Cardiac muscle cell (in vitro differentiated cells and primary cell): ENCODE measurements at regions not wholly inside any gene's neighbourhood (a gene's known extent, or its start where the extent isn't known, plus 50 kb on each side); places are given as distances from the start of the nearest gene placed in this dataset.

Experiments used
- DNase-seq, 2 donors: peaks; one replicate each; pipeline versions ENCODE4 v3.0.0 to v3.0.0-alpha.2; 2010 to 2017; ENCODE audit warnings: low read depth in 1 of 2, low spot score in 1 of 2
- H3K27ac ChIP-seq: fragments of 200-600 bp; sonication (generic); 2 replicates; pipeline ENCODE4 v1.5.1; 2016
- H3K27me3 ChIP-seq: fragments of 200-600 bp; sonication (generic); 2 replicates; pipeline ENCODE4 v1.6.0; 2016; ENCODE audit warnings: control low read depth
- H3K36me3 ChIP-seq: fragments of 200-600 bp; sonication (generic); 2 replicates; pipeline ENCODE4 v1.5.1; 2016; ENCODE audit warnings: control low read depth
- H3K4me1 ChIP-seq: fragments of 200-600 bp; sonication (generic); 2 replicates; pipeline ENCODE4 v1.8.1; 2017; ENCODE audit warnings: low read depth, mild to moderate bottlenecking, mixed run types
- H3K4me3 ChIP-seq: fragments of 200-600 bp; sonication (generic); 2 replicates; pipeline ENCODE4 v1.5.1; 2016; ENCODE audit warnings: mild to moderate bottlenecking
- H3K9me3 ChIP-seq: fragments of 200-600 bp; sonication (generic); 2 replicates; pipeline ENCODE4 v1.5.1; 2017; ENCODE audit warnings: low read depth, mild to moderate bottlenecking, control low read depth
- TF ChIP-seq, protein P1 (sequence below): IDR thresholded peaks from 2 replicates; pipeline ENCODE4 v1.5.1; 2012; ENCODE audit warnings: low read depth, mild to moderate bottlenecking, low read length

GRCh38 chr11:97656356-97656755 lies 1266.5 kb downstream of the JRKL start:
- Histone ChIP-seq H3K9me3 (no peaks in the 10 kb centered on the region), H3K27ac (no peak overlapping the region), H3K4me3 (no peak overlapping the region), H3K27me3 (no peaks in the 10 kb centered on the region), H3K4me1 (no peaks in the 10 kb centered on the region), H3K36me3 (no peaks in the 10 kb centered on the region)
- DNase-seq = no peak
- TF ChIP-seq, protein P1, sequence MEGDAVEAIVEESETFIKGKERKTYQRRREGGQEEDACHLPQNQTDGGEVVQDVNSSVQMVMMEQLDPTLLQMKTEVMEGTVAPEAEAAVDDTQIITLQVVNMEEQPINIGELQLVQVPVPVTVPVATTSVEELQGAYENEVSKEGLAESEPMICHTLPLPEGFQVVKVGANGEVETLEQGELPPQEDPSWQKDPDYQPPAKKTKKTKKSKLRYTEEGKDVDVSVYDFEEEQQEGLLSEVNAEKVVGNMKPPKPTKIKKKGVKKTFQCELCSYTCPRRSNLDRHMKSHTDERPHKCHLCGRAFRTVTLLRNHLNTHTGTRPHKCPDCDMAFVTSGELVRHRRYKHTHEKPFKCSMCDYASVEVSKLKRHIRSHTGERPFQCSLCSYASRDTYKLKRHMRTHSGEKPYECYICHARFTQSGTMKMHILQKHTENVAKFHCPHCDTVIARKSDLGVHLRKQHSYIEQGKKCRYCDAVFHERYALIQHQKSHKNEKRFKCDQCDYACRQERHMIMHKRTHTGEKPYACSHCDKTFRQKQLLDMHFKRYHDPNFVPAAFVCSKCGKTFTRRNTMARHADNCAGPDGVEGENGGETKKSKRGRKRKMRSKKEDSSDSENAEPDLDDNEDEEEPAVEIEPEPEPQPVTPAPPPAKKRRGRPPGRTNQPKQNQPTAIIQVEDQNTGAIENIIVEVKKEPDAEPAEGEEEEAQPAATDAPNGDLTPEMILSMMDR = no peak

GRCh38 chr11:97657852-97658251 lies 1268.0 kb downstream of the JRKL start:
- no peaks in the 10 kb centered on the region for H3K9me3 ChIP-seq
- H3K36me3 ChIP-seq = no peaks in the 10 kb centered on the region
- no peak for DNase-seq
- no peak overlapping the region for H3K27ac ChIP-seq
- no peaks in the 10 kb centered on the region for H3K4me1 ChIP-seq
- H3K4me3 ChIP-seq = no peak overlapping the region
- H3K27me3 ChIP-seq = no peaks in the 10 kb centered on the region
- TF ChIP-seq, protein P1 = no peak

DNA sequence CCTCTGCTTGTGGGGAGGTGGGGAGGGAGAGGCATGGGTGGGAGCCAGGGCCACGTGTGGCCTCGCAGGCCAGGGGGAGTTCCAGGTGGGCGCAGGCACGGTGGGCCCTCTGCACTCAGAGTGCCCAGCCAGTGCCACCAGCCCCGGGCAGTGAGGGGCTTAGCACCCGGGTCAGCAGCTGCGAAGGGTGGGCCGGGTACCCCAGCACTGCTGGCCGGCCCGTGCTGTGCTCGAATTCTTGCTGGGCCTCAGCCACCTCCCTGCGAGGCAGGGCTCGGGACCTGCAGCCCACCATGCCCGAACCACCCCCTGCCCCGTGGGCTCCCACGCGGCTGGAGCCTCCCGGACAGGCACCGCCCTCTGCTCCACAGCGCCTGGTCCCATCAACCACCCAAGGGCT lies 1277.2 kb downstream of the JRKL start:
- Histone ChIP-seq H3K4me3 (no peak overlapping the region), H3K4me1 (no peaks in the 10 kb centered on the region), H3K9me3 (no peaks in the 10 kb centered on the region), H3K27ac (no peak overlapping the region), H3K36me3 (no peaks in the 10 kb centered on the region), H3K27me3 (no peaks in the 10 kb centered on the region)
- TF ChIP-seq, protein P1 = no peak
- no peak for DNase-seq

- Histone ChIP-seq H3K27me3 (no peaks in the 10 kb centered on the region), H3K9me3 (no peaks in the 10 kb centered on the region), H3K27ac (no peak overlapping the region), H3K4me3 (no peak overlapping the region), H3K4me1 (peaks cover 7% of the 10 kb centered on the region), H3K36me3 (no peaks in the 10 kb centered on the region)
- TF ChIP-seq, protein P1 = no peak
- DNase-seq = peak in 1 of 2 donors; percentile 10
These were observed 1293.9 kb downstream of the JRKL start for GRCh38 chr11:97683733-97684132.

- Histone ChIP-seq H3K27me3 (no peaks in the 10 kb centered on the region), H3K4me3 (no peak overlapping the region), H3K9me3 (no peaks in the 10 kb centered on the region), H3K27ac (no peak overlapping the region), H3K36me3 (no peaks in the 10 kb centered on the region), H3K4me1 (peaks cover 7% of the 10 kb centered on the region)
- DNase-seq = peak in 1 of 2 donors; percentile 26
- TF ChIP-seq, protein P1 = no peak
These were observed 1295.0 kb downstream of the JRKL start for GRCh38 chr11:97684486-97685439.
